ENCODE measurements at regions not wholly inside any gene's neighbourhood (a gene's known extent, or its start where the extent isn't known, plus 50 kb on each side); places are given as distances from the start of the nearest gene placed in this dataset.

- DNase-seq: no peak
These were observed 202.5 kb upstream of the DUSP10 start for GRCh38 chr1:221944247-221944870.

- no peak for DNase-seq
These were observed 198.7 kb upstream of the DUSP10 start for GRCh38 chr1:221940631-221941030.

- no peak for DNase-seq
These were observed 197.7 kb upstream of the DUSP10 start for GRCh38 chr1:221939607-221940006.

DNA sequence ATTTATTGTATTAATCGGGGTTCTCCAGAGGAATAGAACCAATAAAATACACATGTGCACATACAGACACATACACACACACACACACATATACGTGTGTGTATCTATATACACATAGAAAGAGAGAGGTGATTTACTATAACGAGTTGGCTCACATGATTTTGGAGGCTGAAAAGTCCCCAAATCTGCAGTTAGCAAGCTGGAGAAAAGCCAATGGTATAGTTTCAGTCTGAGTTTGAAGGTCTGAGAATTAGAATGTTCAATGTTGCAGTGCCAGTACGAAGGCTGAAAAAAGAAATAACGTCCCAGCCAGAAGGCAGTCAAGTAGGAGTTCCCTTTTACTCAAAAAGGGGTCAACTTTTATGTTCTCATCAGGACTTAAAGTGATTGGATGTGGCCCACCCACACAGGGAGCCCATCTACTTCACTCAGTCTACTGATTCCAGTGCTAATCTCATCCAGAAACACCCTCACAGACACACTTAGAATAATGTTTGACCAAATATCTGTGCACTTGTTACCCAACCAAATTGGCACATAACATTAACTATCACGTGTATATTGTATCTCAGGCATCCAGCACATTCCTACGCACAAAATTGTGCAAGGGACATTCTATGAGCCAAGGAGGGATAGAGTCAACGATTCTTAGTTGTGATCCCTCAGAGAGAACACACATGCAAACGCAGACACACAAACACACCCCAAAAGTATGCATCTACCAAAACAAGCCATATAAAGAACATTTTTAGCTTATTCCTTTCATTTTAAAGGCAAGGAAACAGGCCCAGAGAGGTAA, 195.5 kb upstream of the DUSP10 start:
- DNase-seq: no peak

DNA sequence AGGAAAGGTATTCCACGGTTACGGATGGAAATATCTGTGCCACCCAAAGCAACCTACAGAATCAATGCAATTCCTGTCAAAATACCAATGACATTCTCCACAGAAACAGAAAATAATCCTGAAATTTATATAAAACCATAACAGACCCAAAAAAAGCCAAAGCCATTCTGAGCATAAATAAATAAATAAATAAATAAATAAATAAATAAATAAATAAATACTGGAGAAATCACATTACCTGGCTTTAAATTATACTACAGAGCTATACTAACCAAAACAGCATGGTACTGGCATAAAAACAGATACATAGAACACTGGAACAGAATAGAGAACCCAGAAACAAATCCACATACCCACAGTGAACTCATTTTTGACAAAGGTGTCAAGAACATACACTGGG, 191.9 kb upstream of the DUSP10 start:
- no peak for DNase-seq

DNA sequence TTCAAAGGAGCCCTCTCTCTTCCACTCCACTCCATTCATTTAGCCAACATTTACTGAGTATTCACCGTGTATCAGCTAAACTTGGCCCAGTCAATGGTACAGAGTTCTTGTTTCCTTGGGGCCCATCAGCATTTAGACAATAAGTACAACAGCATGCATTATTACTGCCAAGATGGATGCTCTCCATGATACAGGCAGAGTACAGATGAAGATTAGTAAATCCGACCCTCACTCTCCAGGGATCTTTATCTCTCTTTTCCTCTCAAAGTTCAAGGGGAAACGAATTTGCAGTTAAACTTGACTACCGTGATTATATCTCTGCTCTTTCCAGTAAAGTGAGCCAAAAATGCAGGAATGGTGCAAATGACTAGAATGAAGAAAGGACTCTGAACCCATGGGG, 184.6 kb upstream of the DUSP10 start:
- no peak for DNase-seq

- DNase-seq: no peak
These were observed 184.1 kb upstream of the DUSP10 start for GRCh38 chr1:221925947-221926346.

DNA sequence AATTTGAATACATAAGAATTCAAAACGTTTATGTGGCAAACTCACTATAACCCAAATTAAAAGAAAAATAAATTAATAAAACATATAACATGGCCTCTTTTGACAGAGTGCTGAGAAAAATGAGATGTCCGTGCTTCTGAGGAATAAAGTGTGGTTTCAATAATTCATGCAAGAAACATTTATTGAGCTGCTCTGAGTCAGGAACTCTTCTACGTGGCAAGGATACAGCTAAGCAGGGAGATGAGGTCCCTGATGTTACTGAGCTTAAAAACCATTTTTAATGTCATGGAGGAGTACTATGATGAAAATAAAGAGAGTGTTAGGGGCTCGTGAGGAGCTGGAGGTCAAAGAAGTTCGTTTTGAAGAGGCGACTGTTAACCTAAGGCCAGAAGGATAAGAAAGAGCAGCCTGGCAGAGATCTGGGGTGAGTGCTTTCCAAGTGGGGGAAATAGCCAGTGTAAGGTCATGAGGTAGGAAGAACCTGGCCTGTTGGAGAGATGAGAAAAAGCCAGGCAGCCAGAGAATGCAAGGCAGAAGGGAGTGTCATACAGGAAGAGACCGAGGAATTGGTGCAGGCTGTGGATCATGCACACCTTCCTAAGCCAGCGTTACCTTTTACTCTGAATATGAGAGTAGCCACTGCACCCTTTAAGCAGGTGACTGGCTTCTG, 182.2 kb upstream of the DUSP10 start:
- DNase-seq: no peak

DNA sequence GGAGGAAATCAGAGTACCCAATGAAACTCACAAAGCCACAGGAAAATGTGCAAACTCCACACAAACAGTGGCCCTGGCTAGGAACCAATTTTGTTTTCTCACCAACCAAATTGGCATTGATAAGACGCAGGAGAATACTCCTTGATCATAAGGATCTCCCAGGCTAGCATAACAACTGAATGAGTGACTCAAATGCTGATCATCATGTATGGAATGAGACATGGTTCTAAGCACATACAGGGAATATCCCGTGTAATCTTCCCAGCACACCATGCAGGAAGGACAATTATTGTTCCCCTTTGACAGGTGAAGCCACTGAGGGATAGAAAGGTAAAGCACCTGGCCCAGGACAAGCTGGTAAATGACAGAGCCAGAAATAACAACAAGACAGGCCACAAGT, 180.0 kb upstream of the DUSP10 start:
- no peak for DNase-seq

DNA sequence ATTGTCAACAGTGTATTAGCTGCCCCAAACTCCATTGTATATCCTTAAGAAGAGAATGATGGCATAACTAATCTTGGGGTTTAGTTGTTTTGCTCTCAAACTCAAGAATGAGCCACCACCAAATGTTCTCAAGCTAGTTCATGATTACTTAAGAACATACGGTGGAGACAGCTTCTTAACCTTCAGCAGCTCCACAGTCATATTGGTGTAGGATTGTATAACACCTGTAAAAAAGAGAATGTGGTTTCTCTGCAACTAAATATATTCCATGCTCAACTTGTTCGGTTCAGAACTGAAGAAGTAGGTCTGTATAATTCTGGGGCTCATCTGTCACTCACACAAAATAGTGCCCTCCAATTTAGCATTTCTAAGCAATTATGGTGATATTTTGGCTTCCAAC, 177.9 kb upstream of the DUSP10 start:
- DNase-seq: no peak

DNA sequence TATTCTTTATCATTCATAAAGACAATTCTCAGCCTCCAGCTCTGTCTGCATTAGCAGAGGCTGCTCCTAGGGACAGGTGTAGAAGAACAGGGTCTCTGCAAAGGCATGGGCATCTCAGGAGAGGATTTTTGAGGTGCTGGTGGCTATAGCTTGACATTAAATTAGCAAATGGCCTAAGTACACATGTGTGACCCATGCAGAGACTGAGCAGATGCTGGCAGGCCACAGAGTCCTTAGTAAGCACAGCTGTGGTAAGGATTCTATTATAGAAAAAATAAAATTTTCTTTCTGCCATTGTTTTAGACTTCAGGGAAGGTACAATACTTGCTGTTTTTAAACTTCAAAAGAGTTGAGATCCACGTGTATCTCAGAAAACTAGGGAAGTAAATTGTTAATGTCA, 177.5 kb upstream of the DUSP10 start:
- DNase-seq: no peak

- no peak for DNase-seq
These were observed 174.3 kb upstream of the DUSP10 start for GRCh38 chr1:221916176-221916575.

DNA sequence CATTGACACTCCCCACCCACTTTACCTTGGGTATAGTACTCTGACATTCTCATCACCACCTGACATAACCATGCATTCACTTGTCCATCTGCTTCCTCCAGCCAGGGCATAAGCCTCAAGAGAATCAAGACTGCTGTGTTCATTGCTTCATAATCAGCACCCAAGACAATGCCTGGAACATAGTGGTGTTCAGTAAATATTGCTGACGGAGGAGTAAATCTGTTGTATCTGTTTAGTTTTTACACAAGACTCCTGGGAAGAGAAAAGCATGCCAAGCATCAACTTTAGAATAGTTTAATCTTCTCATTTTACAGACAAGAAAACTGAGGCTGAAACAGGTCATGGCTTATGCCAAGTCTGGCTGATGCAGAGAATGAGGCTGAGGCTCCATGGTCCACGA, 173.9 kb upstream of the DUSP10 start:
- DNase-seq: no peak

DNA sequence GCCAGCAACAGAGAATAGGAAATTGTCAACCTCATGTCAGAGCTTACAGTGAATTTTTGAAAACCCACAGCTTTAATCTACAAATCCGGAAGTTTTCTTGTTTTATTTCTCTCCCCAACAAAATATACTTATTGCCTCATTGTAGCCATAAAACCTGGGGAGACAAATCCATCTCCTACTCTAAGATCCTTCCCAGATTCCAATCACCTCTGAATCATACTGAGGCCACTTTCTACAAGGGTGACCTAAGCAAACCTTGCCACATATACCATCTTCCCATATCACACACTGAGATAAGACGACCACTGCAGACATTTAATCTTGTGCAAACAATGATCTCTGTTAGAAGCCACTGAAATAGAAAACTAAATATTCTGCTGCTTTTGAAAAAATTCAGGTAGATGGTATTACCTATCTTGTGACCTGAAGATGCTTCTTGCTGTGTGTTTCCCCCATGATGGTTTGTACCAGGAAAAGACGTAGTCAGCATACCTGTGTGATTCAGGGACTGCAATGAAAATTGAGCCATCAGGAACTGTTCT, 171.5 kb upstream of the DUSP10 start:
- DNase-seq: no peak

DNA sequence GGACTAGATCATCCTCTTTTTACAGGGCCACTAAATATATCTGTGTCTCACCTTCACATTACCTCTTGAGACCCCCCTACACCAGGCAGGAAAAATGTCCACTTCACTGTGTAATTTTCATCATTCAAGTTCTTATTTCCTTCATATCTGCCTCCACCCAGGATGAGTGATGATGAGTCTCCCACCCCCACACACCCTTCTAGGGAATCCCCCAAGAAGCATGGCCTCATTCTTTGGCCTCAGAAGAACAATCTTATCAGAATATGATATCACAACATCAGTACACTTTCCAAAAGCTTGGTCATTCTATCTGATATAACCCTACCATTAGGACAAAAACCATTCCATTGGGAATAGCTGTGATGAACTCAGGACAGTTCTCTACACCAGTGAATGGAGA, 170.3 kb upstream of the DUSP10 start:
- no peak for DNase-seq

- DNase-seq: no peak
These were observed 169.8 kb upstream of the DUSP10 start for GRCh38 chr1:221911714-221912113.

- DNase-seq: no peak
These were observed 168.3 kb upstream of the DUSP10 start for GRCh38 chr1:221910222-221910621.

- no peak for DNase-seq
These were observed 166.7 kb upstream of the DUSP10 start for GRCh38 chr1:221908573-221908972.

DNA sequence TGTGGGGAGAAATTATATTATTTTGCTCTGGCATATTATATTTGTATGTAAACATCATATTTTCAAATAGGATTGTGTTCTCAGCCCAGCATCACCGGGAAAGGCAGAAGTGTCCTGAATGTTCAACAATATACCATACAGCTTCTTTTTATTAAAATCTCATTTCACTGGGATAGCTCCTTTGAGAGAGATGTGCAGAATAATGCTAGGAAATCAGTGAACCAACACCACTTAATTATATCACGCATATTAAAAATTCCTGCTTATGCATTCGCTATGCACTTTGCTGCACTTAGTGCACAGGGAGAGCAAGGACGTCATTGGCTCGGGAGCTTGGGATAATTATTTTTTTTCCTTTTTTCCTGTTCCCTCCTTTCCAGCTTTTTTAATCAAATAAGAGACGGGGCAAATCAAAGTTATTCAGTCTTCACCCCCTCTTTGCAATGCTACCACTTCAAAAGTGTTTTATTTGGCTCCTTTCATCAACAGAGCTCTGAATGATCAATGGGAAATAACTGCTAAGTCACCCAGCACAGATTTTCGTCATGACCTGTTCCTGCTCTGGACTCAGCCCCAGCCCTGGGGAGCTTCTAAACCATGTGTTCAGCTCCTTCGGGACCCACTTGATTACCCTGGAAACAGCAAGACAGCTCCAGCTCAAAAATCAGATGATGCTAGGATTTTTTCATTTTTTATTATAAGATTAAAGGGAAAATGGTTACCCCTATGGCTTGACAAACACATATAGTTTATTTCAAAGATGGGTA, 165.5 kb upstream of the DUSP10 start:
- DNase-seq: no peak

DNA sequence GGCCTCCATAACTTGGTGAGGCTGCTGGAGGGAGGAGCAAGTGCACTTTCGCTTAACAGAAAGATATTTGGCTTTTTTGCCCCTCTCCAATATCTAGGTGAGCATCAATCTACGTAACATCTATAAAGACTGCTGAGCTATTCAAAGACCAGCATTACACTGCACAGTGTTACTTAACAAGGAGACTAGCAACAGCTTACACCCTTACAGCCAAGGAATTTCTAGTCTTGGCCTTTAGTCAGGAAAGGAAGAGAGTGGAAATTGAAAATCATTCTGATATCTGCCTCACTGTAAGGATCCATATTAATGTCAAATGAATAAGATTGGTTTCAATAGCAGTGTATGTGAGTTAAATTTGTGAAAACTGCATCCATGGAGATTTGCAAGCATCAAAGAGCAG, 163.9 kb upstream of the DUSP10 start:
- no peak for DNase-seq

DNA sequence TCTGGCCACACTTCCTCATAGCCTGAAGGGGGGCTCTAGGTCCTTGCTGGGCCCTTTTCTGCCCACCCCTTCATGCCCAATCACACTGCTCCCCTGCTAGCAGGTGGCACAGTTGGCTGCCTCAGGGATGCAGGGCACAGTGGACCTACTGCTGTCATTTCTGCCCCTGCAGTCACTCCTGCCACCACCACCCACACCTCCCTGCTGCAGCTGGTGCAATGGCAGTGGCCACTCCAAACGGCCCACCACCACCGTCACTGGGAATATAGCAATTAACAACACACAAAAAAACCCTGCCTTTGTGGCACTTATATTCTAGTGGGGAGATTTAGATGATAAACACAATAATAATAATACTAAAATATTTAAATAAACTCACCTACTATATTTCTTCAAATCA, 162.4 kb upstream of the DUSP10 start:
- DNase-seq: no peak

DNA sequence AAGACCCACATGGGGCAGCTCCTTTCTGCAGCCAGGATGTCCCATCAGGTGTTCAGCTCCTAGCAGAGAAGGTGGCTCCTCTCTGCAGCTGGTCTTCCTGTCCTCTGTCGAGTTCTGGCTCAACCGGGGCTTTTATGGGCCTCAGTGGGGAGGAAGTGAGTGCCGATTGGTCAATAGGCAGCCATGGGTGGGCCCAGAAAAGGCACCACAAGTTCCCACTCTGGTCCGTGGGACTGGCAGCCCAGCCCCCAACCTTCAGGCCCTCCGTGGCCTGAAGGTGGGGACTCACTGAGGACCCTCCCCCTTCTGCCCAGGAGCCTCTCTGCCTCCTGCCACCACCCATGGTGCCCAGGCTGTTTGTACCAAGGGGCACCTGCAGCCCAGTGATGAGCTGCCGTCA, 161.7 kb upstream of the DUSP10 start:
- no peak for DNase-seq

DNA sequence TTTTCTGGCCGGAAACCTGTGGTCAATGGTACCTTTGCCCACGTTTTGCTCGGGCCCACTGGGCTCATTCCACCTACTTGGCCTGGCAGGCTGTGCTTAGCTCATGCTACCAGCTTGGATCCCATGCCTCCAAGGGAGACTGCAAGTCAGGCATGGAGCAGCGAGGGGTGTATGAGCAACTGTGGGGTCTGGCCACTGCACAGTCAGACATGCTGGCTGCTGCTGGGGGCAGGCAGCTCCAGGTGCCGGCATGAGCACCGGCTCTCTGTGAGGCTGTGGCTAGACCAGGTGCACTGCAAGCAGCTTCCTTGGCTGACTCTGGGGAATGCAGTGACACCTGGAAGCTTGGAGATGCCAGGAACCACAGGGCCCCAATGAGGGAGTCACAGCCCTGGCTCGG, 161.1 kb upstream of the DUSP10 start:
- no peak for DNase-seq
